ENCODE measurements at regions not wholly inside any gene's neighbourhood (a gene's known extent, or its start where the extent isn't known, plus 50 kb on each side); places are given as distances from the start of the nearest gene placed in this dataset.

GRCh38 chr16:26526633-26527032 lies 540.1 kb upstream of the C16orf82 start:
- Histone ChIP-seq H3K27ac (ENCODE audit: low read length) (no peak overlapping the region), H3K9me2 (replicated peaks; ENCODE audit: insufficient read depth, low read length) (no peaks in the 10 kb centered on the region), H2AFZ (ENCODE audit: low read length) (no peak overlapping the region), H4K20me1 (ENCODE audit: insufficient read depth, low read depth, low read length) (no peaks in the 10 kb centered on the region), H3K36me3 (ENCODE audit: insufficient read depth, low read length) (no peaks in the 10 kb centered on the region), H3K9ac (ENCODE audit: low read length) (no peak overlapping the region), H3K79me2 (ENCODE audit: low read length) (no peaks in the 10 kb centered on the region), H3K4me1 (ENCODE audit: low read length) (no peaks in the 10 kb centered on the region), H3K27me3 (ENCODE audit: low read length) (no peaks in the 10 kb centered on the region), H3K4me3 (ENCODE audit: low read length) (no peak overlapping the region), H3K9me3 (ENCODE audit: low read length) (no peaks in the 10 kb centered on the region), H3K4me2 (ENCODE audit: low read depth, low read length, poor library complexity, severe bottlenecking) (no peak overlapping the region)
- no peak for DNase-seq

- H3K27ac ChIP-seq (ENCODE audit: low read length), result no peak overlapping the region
- no peaks in the 10 kb centered on the region for H3K27me3 ChIP-seq (ENCODE audit: low read length)
- H3K36me3 ChIP-seq (ENCODE audit: insufficient read depth, low read length), result no peaks in the 10 kb centered on the region
Observed at GRCh38 chr16:26530584-26531289, 536.0 kb upstream of the C16orf82 start.

GRCh38 chr16:26531290-26531730 lies 535.4 kb upstream of the C16orf82 start:
- Histone ChIP-seq H3K9ac (ENCODE audit: low read length) (no peak overlapping the region), H3K4me2 (ENCODE audit: low read depth, low read length, poor library complexity, severe bottlenecking) (no peak overlapping the region), H2AFZ (ENCODE audit: low read length) (no peak overlapping the region), H3K9me3 (ENCODE audit: low read length) (0 out of 2 replicates have a peak, but pooled peaks cover 3% of the 10 kb centered on the region), H3K79me2 (ENCODE audit: low read length) (no peaks in the 10 kb centered on the region), H4K20me1 (ENCODE audit: insufficient read depth, low read depth, low read length) (no peaks in the 10 kb centered on the region), H3K36me3 (ENCODE audit: insufficient read depth, low read length) (no peaks in the 10 kb centered on the region), H3K27ac (ENCODE audit: low read length) (no peak overlapping the region), H3K9me2 (replicated peaks; ENCODE audit: insufficient read depth, low read length) (no peaks in the 10 kb centered on the region), H3K4me3 (ENCODE audit: low read length) (no peak overlapping the region), H3K4me1 (ENCODE audit: low read length) (no peaks in the 10 kb centered on the region), H3K27me3 (ENCODE audit: low read length) (no peaks in the 10 kb centered on the region)
- DNase-seq, result no peak

More at GRCh38 chr16:26530584-26531289, 536.0 kb upstream of the C16orf82 start:
- H4K20me1 ChIP-seq (ENCODE audit: insufficient read depth, low read depth, low read length), result no peaks in the 10 kb centered on the region
- no peaks in the 10 kb centered on the region for H3K4me1 ChIP-seq (ENCODE audit: low read length)
- no peak overlapping the region for H3K4me2 ChIP-seq (ENCODE audit: low read depth, low read length, poor library complexity, severe bottlenecking)
- H3K79me2 ChIP-seq (ENCODE audit: low read length), result no peaks in the 10 kb centered on the region
- H3K9ac ChIP-seq (ENCODE audit: low read length), result no peak overlapping the region
- H3K9me3 ChIP-seq (ENCODE audit: low read length), result 0 out of 2 replicates have a peak, but pooled peaks cover 3% of the 10 kb centered on the region
- no peaks in the 10 kb centered on the region for H3K9me2 ChIP-seq (replicated peaks; ENCODE audit: insufficient read depth, low read length)
- H2AFZ ChIP-seq (ENCODE audit: low read length), result no peak overlapping the region
- DNase-seq, result no peak
- H3K4me3 ChIP-seq (ENCODE audit: low read length), result no peak overlapping the region

- Histone ChIP-seq H3K27me3 (ENCODE audit: low read length) (no peaks in the 10 kb centered on the region), H3K36me3 (ENCODE audit: insufficient read depth, low read length) (no peaks in the 10 kb centered on the region), H3K27ac (ENCODE audit: low read length) (no peak overlapping the region), H3K9ac (ENCODE audit: low read length) (no peak overlapping the region), H3K4me2 (ENCODE audit: low read depth, low read length, poor library complexity, severe bottlenecking) (no peak overlapping the region), H4K20me1 (ENCODE audit: insufficient read depth, low read depth, low read length) (no peaks in the 10 kb centered on the region), H3K4me3 (ENCODE audit: low read length) (no peak overlapping the region), H3K9me3 (ENCODE audit: low read length) (0 out of 2 replicates have a peak, but pooled peaks cover 3% of the 10 kb centered on the region), H3K79me2 (ENCODE audit: low read length) (no peaks in the 10 kb centered on the region), H3K4me1 (ENCODE audit: low read length) (no peaks in the 10 kb centered on the region), H2AFZ (ENCODE audit: low read length) (no peak overlapping the region), H3K9me2 (replicated peaks; ENCODE audit: insufficient read depth, low read length) (no peaks in the 10 kb centered on the region)
- no peak for DNase-seq
Observed at GRCh38 chr16:26532456-26532855, 534.3 kb upstream of the C16orf82 start.

GRCh38 chr16:26542198-26542597 lies 524.5 kb upstream of the C16orf82 start:
- no peaks in the 10 kb centered on the region for H3K9me2 ChIP-seq (replicated peaks; ENCODE audit: insufficient read depth, low read length)
- no peaks in the 10 kb centered on the region for H3K9me3 ChIP-seq (ENCODE audit: low read length)
- no peak for DNase-seq
- no peaks in the 10 kb centered on the region for H3K36me3 ChIP-seq (ENCODE audit: insufficient read depth, low read length)
- no peak overlapping the region for H3K4me3 ChIP-seq (ENCODE audit: low read length)
- no peak overlapping the region for H3K27ac ChIP-seq (ENCODE audit: low read length)
- no peaks in the 10 kb centered on the region for H3K4me1 ChIP-seq (ENCODE audit: low read length)
- H3K27me3 ChIP-seq (ENCODE audit: low read length), result no peaks in the 10 kb centered on the region
- no peaks in the 10 kb centered on the region for H4K20me1 ChIP-seq (ENCODE audit: insufficient read depth, low read depth, low read length)
- no peak overlapping the region for H2AFZ ChIP-seq (ENCODE audit: low read length)
- no peaks in the 10 kb centered on the region for H3K79me2 ChIP-seq (ENCODE audit: low read length)
- H3K4me2 ChIP-seq (ENCODE audit: low read depth, low read length, poor library complexity, severe bottlenecking), result no peak overlapping the region
- no peak overlapping the region for H3K9ac ChIP-seq (ENCODE audit: low read length)

- Histone ChIP-seq H3K27me3 (ENCODE audit: low read length) (no peaks in the 10 kb centered on the region), H3K36me3 (ENCODE audit: insufficient read depth, low read length) (no peaks in the 10 kb centered on the region), H3K9ac (ENCODE audit: low read length) (no peak overlapping the region), H3K4me3 (ENCODE audit: low read length) (no peak overlapping the region), H3K4me2 (ENCODE audit: low read depth, low read length, poor library complexity, severe bottlenecking) (no peak overlapping the region), H3K27ac (ENCODE audit: low read length) (no peak overlapping the region), H3K9me3 (ENCODE audit: low read length) (no peaks in the 10 kb centered on the region), H3K9me2 (replicated peaks; ENCODE audit: insufficient read depth, low read length) (no peaks in the 10 kb centered on the region), H4K20me1 (ENCODE audit: insufficient read depth, low read depth, low read length) (no peaks in the 10 kb centered on the region), H3K79me2 (ENCODE audit: low read length) (no peaks in the 10 kb centered on the region), H2AFZ (ENCODE audit: low read length) (no peak overlapping the region), H3K4me1 (ENCODE audit: low read length) (no peaks in the 10 kb centered on the region)
- DNase-seq, result no peak
Observed at GRCh38 chr16:26546573-26546972, 520.2 kb upstream of the C16orf82 start.

- no peak overlapping the region for H2AFZ ChIP-seq (ENCODE audit: low read length)
- no peaks in the 10 kb centered on the region for H3K27me3 ChIP-seq (ENCODE audit: low read length)
- DNase-seq, result no peak
- no peaks in the 10 kb centered on the region for H3K79me2 ChIP-seq (ENCODE audit: low read length)
- H3K9ac ChIP-seq (ENCODE audit: low read length), result no peak overlapping the region
- H3K9me3 ChIP-seq (ENCODE audit: low read length), result no peaks in the 10 kb centered on the region
- H4K20me1 ChIP-seq (ENCODE audit: insufficient read depth, low read depth, low read length), result no peaks in the 10 kb centered on the region
- H3K27ac ChIP-seq (ENCODE audit: low read length), result no peak overlapping the region
- no peaks in the 10 kb centered on the region for H3K9me2 ChIP-seq (replicated peaks; ENCODE audit: insufficient read depth, low read length)
- H3K4me1 ChIP-seq (ENCODE audit: low read length), result no peaks in the 10 kb centered on the region
- H3K4me3 ChIP-seq (ENCODE audit: low read length), result no peak overlapping the region
- H3K36me3 ChIP-seq (ENCODE audit: insufficient read depth, low read length), result no peaks in the 10 kb centered on the region
- no peak overlapping the region for H3K4me2 ChIP-seq (ENCODE audit: low read depth, low read length, poor library complexity, severe bottlenecking)
Observed at GRCh38 chr16:26547681-26548080, 519.0 kb upstream of the C16orf82 start.

- Histone ChIP-seq H3K36me3 (ENCODE audit: insufficient read depth, low read length) (no peaks in the 10 kb centered on the region), H4K20me1 (ENCODE audit: insufficient read depth, low read depth, low read length) (no peaks in the 10 kb centered on the region), H3K9me3 (ENCODE audit: low read length) (no peaks in the 10 kb centered on the region), H3K79me2 (ENCODE audit: low read length) (no peaks in the 10 kb centered on the region), H3K9ac (ENCODE audit: low read length) (no peak overlapping the region), H3K4me1 (ENCODE audit: low read length) (no peaks in the 10 kb centered on the region), H2AFZ (ENCODE audit: low read length) (no peak overlapping the region), H3K27ac (ENCODE audit: low read length) (no peak overlapping the region), H3K4me3 (ENCODE audit: low read length) (no peak overlapping the region), H3K9me2 (replicated peaks; ENCODE audit: insufficient read depth, low read length) (no peaks in the 10 kb centered on the region), H3K4me2 (ENCODE audit: low read depth, low read length, poor library complexity, severe bottlenecking) (no peak overlapping the region), H3K27me3 (ENCODE audit: low read length) (no peaks in the 10 kb centered on the region)
- DNase-seq, result no peak
Observed at GRCh38 chr16:26550111-26550610, 516.6 kb upstream of the C16orf82 start.

All from Karpas-422 (cell line).